Naive B cell (primary cell): ENCODE measurements at regions not wholly inside any gene's neighbourhood (a gene's known extent, or its start where the extent isn't known, plus 50 kb on each side); places are given as distances from the start of the nearest gene placed in this dataset.

Experiments
- ATAC-seq, 2 donors: fragments of 150-1000 bp; cut with Tn5 transposase; 2 replicates each; pipeline ENCODE4 v1.10.0; 2021; ENCODE audit warnings: low read depth in 2 of 2, mild to moderate bottlenecking in 2 of 2, moderate library complexity in 2 of 2
- DNase-seq: peaks from one replicate; pipeline ENCODE4 v3.0.0; 2022
- H3K27ac Mint-ChIP-seq, 6 donors: one replicate each; pipeline ENCODE4 v1.8.0; 2020 to 2022; ENCODE audit warnings: mild to moderate bottlenecking in 6 of 6, mixed read lengths in 6 of 6, moderate library complexity in 5 of 6, inconsistent platforms in 2 of 6
- H3K27me3 Mint-ChIP-seq, 3 donors: one replicate each; pipeline ENCODE4 v1.8.0; 2021 to 2022; ENCODE audit warnings: mixed read lengths in 3 of 3, mild to moderate bottlenecking in 1 of 3
- H3K36me3 Mint-ChIP-seq, 2 donors: one replicate each; pipeline ENCODE4 v1.8.0; 2020 to 2022; ENCODE audit warnings: mixed read lengths in 2 of 2, inconsistent platforms in 1 of 2, mild to moderate bottlenecking in 1 of 2
- H3K4me1 Mint-ChIP-seq, 3 donors: one replicate each; pipeline ENCODE4 v1.8.0; 2020 to 2022; ENCODE audit warnings: mixed read lengths in 3 of 3, inconsistent platforms in 1 of 3, mild to moderate bottlenecking in 1 of 3, moderate library complexity in 1 of 3
- H3K4me3 Mint-ChIP-seq, 8 donors: one replicate each; pipeline ENCODE4 v1.8.0; 2020 to 2022; ENCODE audit warnings: mild to moderate bottlenecking in 8 of 8, mixed read lengths in 8 of 8, moderate library complexity in 8 of 8, inconsistent platforms in 2 of 8
- H3K9me3 Mint-ChIP-seq, 7 donors: one replicate each; pipeline ENCODE4 v1.8.0; 2020 to 2022; ENCODE audit warnings: mixed read lengths in 7 of 7, mild to moderate bottlenecking in 5 of 7, inconsistent platforms in 2 of 7, moderate library complexity in 1 of 7

- no peaks in the 10 kb centered on the region for H3K4me1 Mint-ChIP-seq
These were observed 299.3 kb upstream of the ALCAM start for GRCh38 chr3:105067361-105067760.

GRCh38 chr3:105077060-105077822 lies 289.5 kb upstream of the ALCAM start:
- DNase-seq = no peak
- no peak overlapping the region for H3K4me3 Mint-ChIP-seq
- no peak overlapping the region for H3K27ac Mint-ChIP-seq
- no peak for ATAC-seq
- no peaks in the 10 kb centered on the region for H3K27me3 Mint-ChIP-seq
- no peaks in the 10 kb centered on the region for H3K4me1 Mint-ChIP-seq
- H3K36me3 Mint-ChIP-seq = no peaks in the 10 kb centered on the region
- H3K9me3 Mint-ChIP-seq = peaks cover 0 to 12% (median 6%) of the 10 kb centered on the region in 7 donors

More at GRCh38 chr3:105067361-105067760, 299.3 kb upstream of the ALCAM start:
- no peak overlapping the region for H3K4me3 Mint-ChIP-seq
- ATAC-seq (no peak), DNase-seq (no peak)
- no peaks in the 10 kb centered on the region for H3K27me3 Mint-ChIP-seq
- H3K9me3 Mint-ChIP-seq = peaks cover 0 to 10% (median 4%) of the 10 kb centered on the region in 7 donors
- H3K36me3 Mint-ChIP-seq = no peaks in the 10 kb centered on the region
- no peak overlapping the region for H3K27ac Mint-ChIP-seq

GRCh38 chr3:105083945-105084344 lies 282.8 kb upstream of the ALCAM start:
- H3K9me3 Mint-ChIP-seq = peaks cover 0 to 7% (median 0%) of the 10 kb centered on the region in 7 donors
- ATAC-seq = no peak
- no peaks in the 10 kb centered on the region for H3K36me3 Mint-ChIP-seq
- H3K27me3 Mint-ChIP-seq = no peaks in the 10 kb centered on the region
- no peaks in the 10 kb centered on the region for H3K4me1 Mint-ChIP-seq
- no peak for DNase-seq
- no peak overlapping the region for H3K4me3 Mint-ChIP-seq
- no peak overlapping the region for H3K27ac Mint-ChIP-seq

- Mint-ChIP-seq H3K4me3 (no peak overlapping the region), H3K9me3 (peaks cover 0 to under 1% (median 0%) of the 10 kb centered on the region in 7 donors), H3K4me1 (no peaks in the 10 kb centered on the region), H3K36me3 (no peaks in the 10 kb centered on the region), H3K27ac (no peak overlapping the region), H3K27me3 (no peaks in the 10 kb centered on the region)
- DNase-seq (no peak), ATAC-seq (no peak)
These were observed 281.2 kb upstream of the ALCAM start for GRCh38 chr3:105085506-105085905.

GRCh38 chr3:105093371-105094252 lies 273.1 kb upstream of the ALCAM start:
- DNase-seq = no peak

GRCh38 chr3:105094588-105094987 lies 272.1 kb upstream of the ALCAM start:
- no peaks in the 10 kb centered on the region for H3K27me3 Mint-ChIP-seq
- H3K4me1 Mint-ChIP-seq = no peaks in the 10 kb centered on the region
- peaks cover 0 to 7% (median 4%) of the 10 kb centered on the region in 7 donors for H3K9me3 Mint-ChIP-seq
- no peak overlapping the region for H3K4me3 Mint-ChIP-seq
- H3K36me3 Mint-ChIP-seq = no peaks in the 10 kb centered on the region
- no peak for ATAC-seq
- H3K27ac Mint-ChIP-seq = peak overlapping the region in 1 of 6 donors; percentile 24
- DNase-seq = no peak

More at GRCh38 chr3:105093371-105094252, 273.1 kb upstream of the ALCAM start:
- H3K4me3 Mint-ChIP-seq = no peak overlapping the region
- no peaks in the 10 kb centered on the region for H3K36me3 Mint-ChIP-seq
- no peak overlapping the region for H3K27ac Mint-ChIP-seq
- peaks cover 0 to 7% (median 4%) of the 10 kb centered on the region in 7 donors for H3K9me3 Mint-ChIP-seq
- H3K27me3 Mint-ChIP-seq = no peaks in the 10 kb centered on the region
- H3K4me1 Mint-ChIP-seq = no peaks in the 10 kb centered on the region
- no peak for ATAC-seq

GRCh38 chr3:105096071-105096470 lies 270.6 kb upstream of the ALCAM start:
- no peaks in the 10 kb centered on the region for H3K4me1 Mint-ChIP-seq
- H3K36me3 Mint-ChIP-seq = no peaks in the 10 kb centered on the region
- H3K9me3 Mint-ChIP-seq = peaks cover 0 to 7% (median 4%) of the 10 kb centered on the region in 7 donors
- ATAC-seq = no peak
- H3K27me3 Mint-ChIP-seq = no peaks in the 10 kb centered on the region
- H3K27ac Mint-ChIP-seq = no peak overlapping the region
- no peak overlapping the region for H3K4me3 Mint-ChIP-seq
- no peak for DNase-seq

- no peak overlapping the region for H3K4me3 Mint-ChIP-seq
- no peaks in the 10 kb centered on the region for H3K36me3 Mint-ChIP-seq
- H3K27ac Mint-ChIP-seq = no peak overlapping the region
- DNase-seq (no peak), ATAC-seq (no peak)
- peaks cover 0 to 6% (median 0%) of the 10 kb centered on the region in 7 donors for H3K9me3 Mint-ChIP-seq
- no peaks in the 10 kb centered on the region for H3K4me1 Mint-ChIP-seq
- no peaks in the 10 kb centered on the region for H3K27me3 Mint-ChIP-seq
These were observed 265.1 kb upstream of the ALCAM start for GRCh38 chr3:105101603-105102002.

GRCh38 chr3:105103139-105103538 lies 263.6 kb upstream of the ALCAM start:
- no peak for ATAC-seq
- no peak overlapping the region for H3K4me3 Mint-ChIP-seq
- H3K9me3 Mint-ChIP-seq = peaks cover 0 to 5% (median 0%) of the 10 kb centered on the region in 7 donors
- H3K36me3 Mint-ChIP-seq = no peaks in the 10 kb centered on the region
- H3K4me1 Mint-ChIP-seq = no peaks in the 10 kb centered on the region
- DNase-seq = no peak
- peak overlapping the region in 1 of 6 donors; percentile 11 for H3K27ac Mint-ChIP-seq
- no peaks in the 10 kb centered on the region for H3K27me3 Mint-ChIP-seq

GRCh38 chr3:105108823-105109222 lies 257.9 kb upstream of the ALCAM start:
- DNase-seq = no peak
- Mint-ChIP-seq H3K27me3 (no peaks in the 10 kb centered on the region), H3K4me3 (no peak overlapping the region), H3K4me1 (no peaks in the 10 kb centered on the region), H3K36me3 (peaks cover 0 to 7% of the 10 kb centered on the region in 2 donors), H3K27ac (no peak overlapping the region), H3K9me3 (peaks cover 9 to 34% (median 19%) of the 10 kb centered on the region in 7 donors)
- no peak for ATAC-seq

- Mint-ChIP-seq H3K27me3 (no peaks in the 10 kb centered on the region), H3K9me3 (peaks cover 0 to 6% (median 3%) of the 10 kb centered on the region in 7 donors), H3K4me3 (no peak overlapping the region), H3K4me1 (no peaks in the 10 kb centered on the region), H3K27ac (no peak overlapping the region), H3K36me3 (no peaks in the 10 kb centered on the region)
- DNase-seq (no peak), ATAC-seq (no peak)
These were observed 247.8 kb upstream of the ALCAM start for GRCh38 chr3:105118905-105119304.

- no peaks in the 10 kb centered on the region for H3K27me3 Mint-ChIP-seq
These were observed 246.8 kb upstream of the ALCAM start for GRCh38 chr3:105119801-105120340.

GRCh38 chr3:105130911-105131310 lies 235.8 kb upstream of the ALCAM start:
- no peak for DNase-seq
- H3K36me3 Mint-ChIP-seq = peaks cover 9 to 10% of the 10 kb centered on the region in 2 donors
- H3K4me1 Mint-ChIP-seq = no peaks in the 10 kb centered on the region
- peaks cover 0 to 50% (median 25%) of the 10 kb centered on the region in 7 donors for H3K9me3 Mint-ChIP-seq
- no peak for ATAC-seq
- H3K27me3 Mint-ChIP-seq = peaks cover 0 to 5% (median 0%) of the 10 kb centered on the region in 3 donors
- no peak overlapping the region for H3K27ac Mint-ChIP-seq
- no peak overlapping the region for H3K4me3 Mint-ChIP-seq

More at GRCh38 chr3:105119801-105120340, 246.8 kb upstream of the ALCAM start:
- DNase-seq = no peak
- H3K36me3 Mint-ChIP-seq = no peaks in the 10 kb centered on the region
- no peaks in the 10 kb centered on the region for H3K4me1 Mint-ChIP-seq
- ATAC-seq = no peak
- peaks cover 0 to 3% (median 0%) of the 10 kb centered on the region in 7 donors for H3K9me3 Mint-ChIP-seq
- no peak overlapping the region for H3K4me3 Mint-ChIP-seq
- H3K27ac Mint-ChIP-seq = no peak overlapping the region
